SU-DHL-6 (cell line): ENCODE measurements at regions not wholly inside any gene's neighbourhood (a gene's known extent, or its start where the extent isn't known, plus 50 kb on each side); places are given as distances from the start of the nearest gene placed in this dataset.

Experiments
- H2AFZ ChIP-seq: fragments of 200-600 bp; sonication (generic); 2 replicates; pipeline ENCODE4 v1.6.1; 2014; ENCODE audit warnings: low read depth, mild to moderate bottlenecking, moderate library complexity, mixed read lengths, antibody characterized with exemption, low read length; ENCODE audit not compliant: severe bottlenecking
- H3F3A ChIP-seq: fragments of 200-600 bp; shearing (Covaris generic); 2 replicates; pipeline ENCODE4 v1.6.0; 2016; ENCODE audit warnings: antibody characterized with exemption, mild to moderate bottlenecking; ENCODE audit not compliant: insufficient read depth
- H3K27ac ChIP-seq: fragments of 200-600 bp; sonication (generic); 2 replicates; pipeline ENCODE4 v1.5.1; 2016; ENCODE audit warnings: low read depth, mild to moderate bottlenecking, low read length, moderate library complexity, mixed read lengths
- H3K27me3 ChIP-seq: fragments of 200-600 bp; sonication (generic), shearing (Covaris generic); 2 replicates; pipeline ENCODE4 v1.6.0; 2014; ENCODE audit warnings: mild to moderate bottlenecking, low read length
- H3K36me3 ChIP-seq: fragments of 200-600 bp; sonication (generic); 2 replicates; pipeline ENCODE4 v1.6.1; 2014; ENCODE audit warnings: mild to moderate bottlenecking, low read length, mixed read lengths
- H3K4me2 ChIP-seq: fragments of 300-600, 200-600 bp; shearing (Covaris generic), sonication (generic); 2 replicates; pipeline ENCODE4 v1.6.0; 2014; ENCODE audit warnings: low read length, low read depth, mild to moderate bottlenecking; ENCODE audit not compliant: poor library complexity, severe bottlenecking
- H3K4me3 ChIP-seq: fragments of 200-600 bp; sonication (generic); 2 replicates; pipeline ENCODE4 v1.5.1; 2014; ENCODE audit warnings: antibody characterized with exemption, low read length, mild to moderate bottlenecking, mixed read lengths; ENCODE audit not compliant: insufficient read depth, poor library complexity, severe bottlenecking
- H3K79me2 ChIP-seq: fragments of 200-600 bp; sonication (generic); 2 replicates; pipeline ENCODE4 v1.6.1; 2014; ENCODE audit warnings: mild to moderate bottlenecking, low read length, moderate library complexity; ENCODE audit not compliant: insufficient read depth
- H3K9ac ChIP-seq: fragments of 200-600 bp; sonication (generic); 2 replicates; pipeline ENCODE4 v1.7.0; 2014; ENCODE audit warnings: mild to moderate bottlenecking, low read length
- H3K9me2 ChIP-seq: fragments of 200-600 bp; sonication (generic); replicated peaks from 2 replicates; pipeline ENCODE4 v1.6.1; 2014; ENCODE audit warnings: low read length; ENCODE audit not compliant: insufficient read depth
- H3K9me3 ChIP-seq: fragments of 200-600 bp; sonication (generic); 2 replicates; pipeline ENCODE4 v1.6.1; 2014; ENCODE audit warnings: low read length, mixed read lengths; ENCODE audit not compliant: insufficient read depth
- H4K20me1 ChIP-seq: fragments of 200-600 bp; sonication (generic); 2 replicates; pipeline ENCODE4 v1.6.1; 2014; ENCODE audit warnings: low read depth, mild to moderate bottlenecking, antibody characterized with exemption, low read length, moderate library complexity, mixed read lengths
- CTCF ChIP-seq: fragments of 200-600 bp; sonication (generic); IDR thresholded peaks from one replicate; pipeline ENCODE4 v1.5.1; 2017; ENCODE audit warnings: antibody characterized with exemption, mild to moderate bottlenecking, low read length, moderate library complexity; ENCODE audit not compliant: insufficient read depth, poor library complexity, severe bottlenecking
- EZH2phosphoT487 ChIP-seq: fragments of 200-600 bp; sonication (generic), shearing (Covaris generic); conservative IDR thresholded peaks from 2 replicates; pipeline ENCODE4 v1.6.1; 2018; ENCODE audit warnings: mild to moderate bottlenecking, antibody characterized with exemption, low read length, moderate library complexity, mixed read lengths

- no peaks in the 10 kb centered on the region for H3K9me2 ChIP-seq
- no peak overlapping the region for H2AFZ ChIP-seq
- H4K20me1 ChIP-seq = no peaks in the 10 kb centered on the region
- no peaks in the 10 kb centered on the region for H3K79me2 ChIP-seq
- H3K9ac ChIP-seq = no peak overlapping the region
- no peaks in the 10 kb centered on the region for H3F3A ChIP-seq
- H3K9me3 ChIP-seq = no peaks in the 10 kb centered on the region
- no peak overlapping the region for H3K4me3 ChIP-seq
- H3K4me2 ChIP-seq = no peak overlapping the region
- no peak overlapping the region for H3K27ac ChIP-seq
- TF ChIP-seq EZH2phosphoT487 (no peak), CTCF (no peak)
- no peaks in the 10 kb centered on the region for H3K27me3 ChIP-seq
- no peaks in the 10 kb centered on the region for H3K36me3 ChIP-seq
Measured at GRCh38 chr4:81826335-81826734, 354.6 kb upstream of the RASGEF1B start.

- no peak overlapping the region for H2AFZ ChIP-seq
- H3K36me3 ChIP-seq = no peaks in the 10 kb centered on the region
- no peaks in the 10 kb centered on the region for H3K9me3 ChIP-seq
- no peaks in the 10 kb centered on the region for H3K27me3 ChIP-seq
- no peaks in the 10 kb centered on the region for H4K20me1 ChIP-seq
- no peak overlapping the region for H3K4me2 ChIP-seq
- H3K9ac ChIP-seq = no peak overlapping the region
- no peaks in the 10 kb centered on the region for H3K9me2 ChIP-seq
- TF ChIP-seq CTCF (no peak), EZH2phosphoT487 (no peak)
- H3K27ac ChIP-seq = no peak overlapping the region
- no peaks in the 10 kb centered on the region for H3K79me2 ChIP-seq
- no peaks in the 10 kb centered on the region for H3F3A ChIP-seq
- no peak overlapping the region for H3K4me3 ChIP-seq
Measured at GRCh38 chr4:81818385-81818920, 346.7 kb upstream of the RASGEF1B start.

GRCh38 chr4:81816031-81816761 lies 344.5 kb upstream of the RASGEF1B start:
- Histone ChIP-seq H3K9me3 (no peaks in the 10 kb centered on the region), H3K9me2 (no peaks in the 10 kb centered on the region), H3K27me3 (no peaks in the 10 kb centered on the region)

More at GRCh38 chr4:81816031-81816761, 344.5 kb upstream of the RASGEF1B start:
- no peaks in the 10 kb centered on the region for H3K79me2 ChIP-seq
- TF ChIP-seq EZH2phosphoT487 (no peak), CTCF (no peak)
- H3K4me2 ChIP-seq = no peak overlapping the region
- no peaks in the 10 kb centered on the region for H3F3A ChIP-seq
- H3K4me3 ChIP-seq = no peak overlapping the region
- no peak overlapping the region for H3K27ac ChIP-seq
- no peaks in the 10 kb centered on the region for H4K20me1 ChIP-seq
- no peaks in the 10 kb centered on the region for H3K36me3 ChIP-seq
- no peak overlapping the region for H3K9ac ChIP-seq
- H2AFZ ChIP-seq = no peak overlapping the region
